ENCODE measurements at regions not wholly inside any gene's neighbourhood (a gene's known extent, or its start where the extent isn't known, plus 50 kb on each side); places are given as distances from the start of the nearest gene placed in this dataset.

GRCh38 chr4:42267724-42268123 is 115.3 kb upstream of the BEND4 start:
- H4K20me1 ChIP-seq (ENCODE audit: insufficient read depth, low read length), result no peaks in the 10 kb centered on the region
- DNase-seq (ENCODE audit: insufficient read length, low spot score, missing footprints), result no peak
- TF ChIP-seq CTCF (IDR thresholded peaks at IDR 0.05; ENCODE audit: extremely low read depth, low read depth, low read length), result no peak

GRCh38 chr4:42268824-42269223 is 116.4 kb upstream of the BEND4 start:
- no peaks in the 10 kb centered on the region for H3K36me3 ChIP-seq (ENCODE audit: insufficient read depth, low read length)
- H3K4me2 ChIP-seq (ENCODE audit: insufficient read depth, low read length), result no peak overlapping the region
- H3K27me3 ChIP-seq (ENCODE audit: insufficient read depth, low read length), result no peaks in the 10 kb centered on the region
- no peak for DNase-seq (ENCODE audit: insufficient read length, low spot score, missing footprints)
- no peak overlapping the region for H2AFZ ChIP-seq (ENCODE audit: low read length)
- no peak overlapping the region for H3K4me3 ChIP-seq (ENCODE audit: insufficient read depth, low read length)
- H3K79me2 ChIP-seq (ENCODE audit: insufficient read depth, low read length), result no peaks in the 10 kb centered on the region
- TF ChIP-seq CTCF (IDR thresholded peaks at IDR 0.05; ENCODE audit: extremely low read depth, low read depth, low read length), result no peak
- H3K4me1 ChIP-seq (ENCODE audit: insufficient read depth, low read length), result no peaks in the 10 kb centered on the region
- H4K20me1 ChIP-seq (ENCODE audit: insufficient read depth, low read length), result no peaks in the 10 kb centered on the region
- H3K9me3 ChIP-seq (ENCODE audit: low read depth, low read length), result no peaks in the 10 kb centered on the region
- H3K27ac ChIP-seq (ENCODE audit: low read depth, low read length), result no peak overlapping the region

More at GRCh38 chr4:42267724-42268123, 115.3 kb upstream of the BEND4 start:
- Histone ChIP-seq H3K36me3 (ENCODE audit: insufficient read depth, low read length) (no peaks in the 10 kb centered on the region), H3K4me3 (ENCODE audit: insufficient read depth, low read length) (no peak overlapping the region), H3K79me2 (ENCODE audit: insufficient read depth, low read length) (no peaks in the 10 kb centered on the region), H2AFZ (ENCODE audit: low read length) (no peak overlapping the region), H3K9me3 (ENCODE audit: low read depth, low read length) (no peaks in the 10 kb centered on the region), H3K27me3 (ENCODE audit: insufficient read depth, low read length) (no peaks in the 10 kb centered on the region), H3K4me1 (ENCODE audit: insufficient read depth, low read length) (no peaks in the 10 kb centered on the region), H3K27ac (ENCODE audit: low read depth, low read length) (no peak overlapping the region), H3K4me2 (ENCODE audit: insufficient read depth, low read length) (no peak overlapping the region)

- Histone ChIP-seq H3K4me1 (ENCODE audit: insufficient read depth, low read length) (no peaks in the 10 kb centered on the region), H4K20me1 (ENCODE audit: insufficient read depth, low read length) (no peaks in the 10 kb centered on the region), H3K4me2 (ENCODE audit: insufficient read depth, low read length) (no peak overlapping the region), H3K27me3 (ENCODE audit: insufficient read depth, low read length) (no peaks in the 10 kb centered on the region), H3K36me3 (ENCODE audit: insufficient read depth, low read length) (no peaks in the 10 kb centered on the region), H3K79me2 (ENCODE audit: insufficient read depth, low read length) (no peaks in the 10 kb centered on the region), H3K4me3 (ENCODE audit: insufficient read depth, low read length) (no peak overlapping the region), H2AFZ (ENCODE audit: low read length) (no peak overlapping the region), H3K9me3 (ENCODE audit: low read depth, low read length) (no peaks in the 10 kb centered on the region), H3K27ac (ENCODE audit: low read depth, low read length) (no peak overlapping the region)
- TF ChIP-seq CTCF (IDR thresholded peaks at IDR 0.05; ENCODE audit: extremely low read depth, low read depth, low read length), result no peak
- DNase-seq (ENCODE audit: insufficient read length, low spot score, missing footprints), result no peak
Measured at GRCh38 chr4:42271096-42271495, 118.6 kb upstream of the BEND4 start.

GRCh38 chr4:42277291-42277690 is 120.0 kb upstream of the SHISA3 start:
- TF ChIP-seq CTCF (IDR thresholded peaks at IDR 0.05; ENCODE audit: extremely low read depth, low read depth, low read length), result no peak
- Histone ChIP-seq H2AFZ (ENCODE audit: low read length) (no peak overlapping the region), H3K79me2 (ENCODE audit: insufficient read depth, low read length) (no peaks in the 10 kb centered on the region), H3K4me2 (ENCODE audit: insufficient read depth, low read length) (no peak overlapping the region), H3K9me3 (ENCODE audit: low read depth, low read length) (no peaks in the 10 kb centered on the region), H3K27me3 (ENCODE audit: insufficient read depth, low read length) (no peaks in the 10 kb centered on the region), H4K20me1 (ENCODE audit: insufficient read depth, low read length) (no peaks in the 10 kb centered on the region), H3K4me3 (ENCODE audit: insufficient read depth, low read length) (no peak overlapping the region), H3K27ac (ENCODE audit: low read depth, low read length) (no peak overlapping the region), H3K4me1 (ENCODE audit: insufficient read depth, low read length) (no peaks in the 10 kb centered on the region), H3K36me3 (ENCODE audit: insufficient read depth, low read length) (no peaks in the 10 kb centered on the region)
- DNase-seq (ENCODE audit: insufficient read length, low spot score, missing footprints), result no peak

All from osteoblast (primary cell).